Inferior parietal cortex (tissue), 1 donor: ENCODE measurements at regions not wholly inside any gene's neighbourhood (a gene's known extent, or its start where the extent isn't known, plus 50 kb on each side); places are given as distances from the start of the nearest gene placed in this dataset.

Source experiments
- DNase-seq: peaks from one replicate; pipeline ENCODE4 v3.0.0-alpha.2; 2016; ENCODE audit errors: extremely low spot score

- DNase-seq: no peak
Measured at GRCh38 chr21:20511216-20511880, 486.9 kb upstream of the NCAM2 start.

GRCh38 chr21:20515446-20515845, 482.8 kb upstream of the NCAM2 start:
- no peak for DNase-seq

- DNase-seq: no peak
Measured at GRCh38 chr21:20519076-20519475, 479.1 kb upstream of the NCAM2 start.

- no peak for DNase-seq
Measured at GRCh38 chr21:20522611-20523010, 475.6 kb upstream of the NCAM2 start.

GRCh38 chr21:20523191-20523590, 475.0 kb upstream of the NCAM2 start:
- DNase-seq: no peak

- DNase-seq: no peak
Measured at GRCh38 chr21:20527731-20528460, 470.3 kb upstream of the NCAM2 start.

- no peak for DNase-seq
Measured at GRCh38 chr21:20537130-20537529, 461.1 kb upstream of the NCAM2 start.

GRCh38 chr21:20538039-20538658, 460.1 kb upstream of the NCAM2 start:
- DNase-seq: no peak

GRCh38 chr21:20545454-20545853, 452.8 kb upstream of the NCAM2 start:
- no peak for DNase-seq

- no peak for DNase-seq
Measured at GRCh38 chr21:20551939-20552338, 446.3 kb upstream of the NCAM2 start.

- DNase-seq: no peak
Measured at GRCh38 chr21:20554785-20555184, 443.4 kb upstream of the NCAM2 start.

GRCh38 chr21:20570824-20571232, 427.4 kb upstream of the NCAM2 start:
- DNase-seq: peak; percentile 15

GRCh38 chr21:20572582-20572981, 425.6 kb upstream of the NCAM2 start:
- no peak for DNase-seq

- DNase-seq: no peak
Measured at GRCh38 chr21:20581361-20581760, 416.8 kb upstream of the NCAM2 start.

- DNase-seq: no peak
Measured at GRCh38 chr21:20591284-20591683, 406.9 kb upstream of the NCAM2 start.

GRCh38 chr21:20592463-20592862, 405.7 kb upstream of the NCAM2 start:
- no peak for DNase-seq

- no peak for DNase-seq
Measured at GRCh38 chr21:20603236-20603635, 395.0 kb upstream of the NCAM2 start.

- no peak for DNase-seq
Measured at GRCh38 chr21:20611008-20611407, 387.2 kb upstream of the NCAM2 start.

GRCh38 chr21:20613654-20614053, 384.6 kb upstream of the NCAM2 start:
- DNase-seq: no peak

- no peak for DNase-seq
Measured at GRCh38 chr21:20617130-20617529, 381.1 kb upstream of the NCAM2 start.

GRCh38 chr21:20618878-20619277, 379.3 kb upstream of the NCAM2 start:
- peak; percentile 9 for DNase-seq

GRCh38 chr21:20627594-20627993, 370.6 kb upstream of the NCAM2 start:
- no peak for DNase-seq

GRCh38 chr21:20631633-20632032, 366.6 kb upstream of the NCAM2 start:
- DNase-seq: no peak
